GM12878 (cell line): ENCODE measurements at regions not wholly inside any gene's neighbourhood (a gene's known extent, or its start where the extent isn't known, plus 50 kb on each side); places are given as distances from the start of the nearest gene placed in this dataset.

ENCODE experiments used
- ATAC-seq: fragments of 200-7000 bp; cut with Tn5 transposase; 3 replicates; pipeline ENCODE4 v1.9.1; 2020; ENCODE audit warnings: mild to moderate bottlenecking, moderate library complexity
- BruUV-seq: library from RNA; stranded (reverse); fragments of 400-500 nt; replicated peaks from 2 replicates; lab custom pipeline; 2021; lab: Mats Ljungman, UMichigan
- CTCF ChIA-PET: fragments of 300-600 bp; sonication (Branson Sonifier 250); formaldehyde crosslinking; extraction: SDS; loops from one replicate; lab custom pipeline; 2021; ENCODE audit warnings: inconsistent platforms; lab: Yijun Ruan, JAX
- POLR2A ChIA-PET: fragments of 350-600 bp; formaldehyde crosslinking; extraction: SDS; loops from one replicate; lab custom pipeline; 2021; ENCODE audit warnings: inconsistent platforms; lab: Charles Lee
- RAD21 ChIA-PET: fragments of 300-600 bp; sonication (Branson Sonifier 250); formaldehyde crosslinking; loops from one replicate; lab custom pipeline; 2023; ENCODE audit warnings: antibody characterized with exemption; ENCODE audit not compliant: unreplicated experiment; lab: Charles Lee
- SMC1A ChIA-PET: fragments of 300-600 bp; sonication (Branson Sonifier 250); formaldehyde crosslinking; loops from one replicate; lab custom pipeline; 2023; ENCODE audit not compliant: unreplicated experiment, uncharacterized antibody; lab: Charles Lee
- DNase-seq: peaks from one replicate; pipeline ENCODE4 v3.0.0-alpha.2; 2011; ENCODE audit warnings: low read depth, low spot score
- FAIRE-seq: peaks from 3 replicates; lab custom pipeline; 2011; peaks lifted over from hg19 to GRCh38; lab: Jason Lieb, UNC
- H2AFZ ChIP-seq: 2 replicates; pipeline ENCODE4 v1.6.0; 2011; ENCODE audit warnings: low read depth, low read length, control low read depth; ENCODE audit not compliant: control insufficient read depth
- H3K27ac ChIP-seq: 2 replicates; pipeline ENCODE4 v1.5.1; 2011; ENCODE audit warnings: control low read depth; ENCODE audit not compliant: control insufficient read depth, insufficient read depth
- H3K27me3 ChIP-seq, 2 experiments: replicated peaks in 1 of 2; 2 replicates each; pipeline versions ENCODE4 v1.6.0 to v1.6.1; 2011; ENCODE audit warnings: low read length in 1 of 2; ENCODE audit not compliant: control insufficient read depth in 2 of 2, insufficient read depth in 2 of 2
- H3K36me3 ChIP-seq, 2 experiments: 2 replicates each; pipeline ENCODE4 v1.5.1; 2011; ENCODE audit warnings: low read length in 1 of 2; ENCODE audit not compliant: control insufficient read depth in 2 of 2, insufficient read depth in 2 of 2
- H3K4me1 ChIP-seq: 2 replicates; pipeline ENCODE4 v1.6.1; 2011; ENCODE audit warnings: mild to moderate bottlenecking, low read length, moderate library complexity, mixed read lengths; ENCODE audit not compliant: control insufficient read depth, insufficient read depth
- H3K4me2 ChIP-seq: 2 replicates; pipeline ENCODE4 v1.6.0; 2011; ENCODE audit warnings: control low read depth; ENCODE audit not compliant: control insufficient read depth, insufficient read depth
- H3K4me3 ChIP-seq: fragments of 200-600 bp; sonication (generic); 2 replicates; pipeline ENCODE4 v1.5.1; 2016
- H3K79me2 ChIP-seq: 2 replicates; pipeline ENCODE4 v1.6.0; 2011; ENCODE audit warnings: low read length; ENCODE audit not compliant: control insufficient read depth, insufficient read depth
- H3K9ac ChIP-seq: 2 replicates; pipeline ENCODE4 v1.8.0; 2011; ENCODE audit warnings: low read length, control low read depth, mixed read lengths; ENCODE audit not compliant: control insufficient read depth, insufficient read depth
- H3K9me3 ChIP-seq: replicated peaks from 3 replicates; pipeline ENCODE4 v1.5.1; 2011; ENCODE audit warnings: mild to moderate bottlenecking, low read length; ENCODE audit not compliant: control insufficient read depth, insufficient read depth
- H4K20me1 ChIP-seq: 2 replicates; pipeline ENCODE4 v1.6.0; 2011; ENCODE audit not compliant: control insufficient read depth, insufficient read depth
- E2F4 ChIP-seq: IDR thresholded peaks from 2 replicates; pipeline ENCODE4 v1.6.1; 2012; ENCODE audit warnings: low read depth, low read length, improper control_type of control experiment
- MYB ChIP-seq: fragments of 150-350 bp; IDR thresholded peaks from 2 replicates; pipeline ENCODE4 v1.6.1; 2014; ENCODE audit warnings: mild to moderate bottlenecking, low read depth, low read length, borderline replicate concordance
- PRDM15 ChIP-seq: fragments of 450-650 bp; formaldehyde crosslinking; IDR thresholded peaks from 2 replicates; pipeline ENCODE4 v1.4.0; 2020; ENCODE audit warnings: mild to moderate bottlenecking, moderate library complexity
- RAD21 ChIP-seq: IDR thresholded peaks from 2 replicates; pipeline ENCODE4 v1.6.1; 2011; ENCODE audit warnings: mild to moderate bottlenecking, low read depth, low read length, moderate library complexity; ENCODE audit not compliant: insufficient read depth
- RAD51 ChIP-seq: fragments of 450-650 bp; IDR thresholded peaks from 2 replicates; pipeline ENCODE4 v1.6.1; 2016; ENCODE audit warnings: moderate library complexity, mild to moderate bottlenecking, inconsistent platforms
- SMARCA5 ChIP-seq: fragments of 450-650 bp; IDR thresholded peaks from 2 replicates; pipeline ENCODE4 v1.6.1; 2017; ENCODE audit warnings: mild to moderate bottlenecking
- SPI1 ChIP-seq: IDR thresholded peaks from 2 replicates; pipeline ENCODE4 v1.6.1; 2011; ENCODE audit warnings: low read depth, mild to moderate bottlenecking, low read length, moderate library complexity, borderline replicate concordance; ENCODE audit not compliant: insufficient read depth
- SREBF1 ChIP-seq: IDR thresholded peaks from 2 replicates; pipeline ENCODE4 v1.6.1; 2012; ENCODE audit warnings: mild to moderate bottlenecking, low read length
- STAT1 ChIP-seq: fragments of 450-650 bp; conservative IDR thresholded peaks from 2 replicates; pipeline ENCODE4 v1.6.1; 2014; ENCODE audit warnings: antibody characterized with exemption, mild to moderate bottlenecking
- WGBS: methylation state at CpG from one replicate; pipeline ENCODE4 v1.1.6; 2016; ENCODE audit warnings: low lambda C conversion rate; ENCODE audit not compliant: insufficient replicate concordance, insufficient coverage; ENCODE audit errors: missing lambda C conversion rate; 5-methylcytosine and 5-hydroxymethylcytosine counted together
- in situ Hi-C: fragments of 300-500 bp; cut with MboI; formaldehyde crosslinking; loops from 9 replicates; pipeline ENCODE4 v1.14.3; 2018; ENCODE audit warnings: mixed read lengths
- intact Hi-C: fragments of 100-400 bp; cut with micrococcal nuclease; formaldehyde crosslinking; loops from one replicate; pipeline ENCODE4 v1.14.2; 2022; ENCODE audit not compliant: unreplicated experiment
- TF ChIP-seq, protein P1 (sequence below): fragments of 450-650 bp; IDR thresholded peaks from 2 replicates; pipeline ENCODE4 v1.6.1; 2017; ENCODE audit warnings: mild to moderate bottlenecking, moderate library complexity
- TF ChIP-seq, protein P2 (sequence below): IDR thresholded peaks from 2 replicates; pipeline ENCODE4 v1.6.1; 2011; ENCODE audit warnings: borderline replicate concordance, low read depth, mild to moderate bottlenecking, moderate library complexity, mixed read lengths, low read length; ENCODE audit not compliant: insufficient read depth; ENCODE audit errors: extremely low read length

GRCh38 chr1:8193840-8194406, 124.0 kb upstream of the SLC45A1 start:
- ATAC-seq (no peak), DNase-seq (no peak), FAIRE-seq (no peak)
- no peak overlapping the region for H3K4me3 ChIP-seq
- H3K79me2 ChIP-seq, result no peaks in the 10 kb centered on the region
- H3K36me3 ChIP-seq, result no peaks in the 10 kb centered on the region
- RAD21 ChIA-PET, result interaction anchor here (0.6 kb wide), 1 partner anchor 27 kb away, joined by 3 read pairs; no protein-coding TSS in a partner anchor
- H3K4me2 ChIP-seq, result no peak overlapping the region
- no peaks in the 10 kb centered on the region for H3K27me3 ChIP-seq
- no peak overlapping the region for H3K27ac ChIP-seq
- CTCF ChIA-PET, result interaction anchor here (2.0 kb wide), 1 partner anchor 162 kb away, joined by 5 read pairs; no protein-coding TSS in a partner anchor
- 48% methylated on average over 8 of the region's 8 CpGs for WGBS
- in situ Hi-C loops (no loop called here), intact Hi-C loops (no loop called here)
- H4K20me1 ChIP-seq, result no peaks in the 10 kb centered on the region
- SMC1A ChIA-PET, result interaction anchor here (0.7 kb wide), 1 partner anchor 53 kb away, joined by 3 read pairs; no protein-coding TSS in a partner anchor
- no peaks in the 10 kb centered on the region; the same call in 1 of the 2 replicates for H3K4me1 ChIP-seq
- no peaks in the 10 kb centered on the region for H3K9me3 ChIP-seq
- no TSS peak for BruUV-seq
- H2AFZ ChIP-seq, result no peak overlapping the region
- H3K9ac ChIP-seq, result no peak overlapping the region
- POLR2A ChIA-PET, result no interaction called here
- TF ChIP-seq E2F4, result no peak
- TF ChIP-seq SMARCA5, result no peak
- no peak for TF ChIP-seq PRDM15 (CRISPR knock-in tag)
- TF ChIP-seq STAT1, result no peak
- TF ChIP-seq RAD51, result no peak
- no peak for TF ChIP-seq MYB
- TF ChIP-seq, protein P1, sequence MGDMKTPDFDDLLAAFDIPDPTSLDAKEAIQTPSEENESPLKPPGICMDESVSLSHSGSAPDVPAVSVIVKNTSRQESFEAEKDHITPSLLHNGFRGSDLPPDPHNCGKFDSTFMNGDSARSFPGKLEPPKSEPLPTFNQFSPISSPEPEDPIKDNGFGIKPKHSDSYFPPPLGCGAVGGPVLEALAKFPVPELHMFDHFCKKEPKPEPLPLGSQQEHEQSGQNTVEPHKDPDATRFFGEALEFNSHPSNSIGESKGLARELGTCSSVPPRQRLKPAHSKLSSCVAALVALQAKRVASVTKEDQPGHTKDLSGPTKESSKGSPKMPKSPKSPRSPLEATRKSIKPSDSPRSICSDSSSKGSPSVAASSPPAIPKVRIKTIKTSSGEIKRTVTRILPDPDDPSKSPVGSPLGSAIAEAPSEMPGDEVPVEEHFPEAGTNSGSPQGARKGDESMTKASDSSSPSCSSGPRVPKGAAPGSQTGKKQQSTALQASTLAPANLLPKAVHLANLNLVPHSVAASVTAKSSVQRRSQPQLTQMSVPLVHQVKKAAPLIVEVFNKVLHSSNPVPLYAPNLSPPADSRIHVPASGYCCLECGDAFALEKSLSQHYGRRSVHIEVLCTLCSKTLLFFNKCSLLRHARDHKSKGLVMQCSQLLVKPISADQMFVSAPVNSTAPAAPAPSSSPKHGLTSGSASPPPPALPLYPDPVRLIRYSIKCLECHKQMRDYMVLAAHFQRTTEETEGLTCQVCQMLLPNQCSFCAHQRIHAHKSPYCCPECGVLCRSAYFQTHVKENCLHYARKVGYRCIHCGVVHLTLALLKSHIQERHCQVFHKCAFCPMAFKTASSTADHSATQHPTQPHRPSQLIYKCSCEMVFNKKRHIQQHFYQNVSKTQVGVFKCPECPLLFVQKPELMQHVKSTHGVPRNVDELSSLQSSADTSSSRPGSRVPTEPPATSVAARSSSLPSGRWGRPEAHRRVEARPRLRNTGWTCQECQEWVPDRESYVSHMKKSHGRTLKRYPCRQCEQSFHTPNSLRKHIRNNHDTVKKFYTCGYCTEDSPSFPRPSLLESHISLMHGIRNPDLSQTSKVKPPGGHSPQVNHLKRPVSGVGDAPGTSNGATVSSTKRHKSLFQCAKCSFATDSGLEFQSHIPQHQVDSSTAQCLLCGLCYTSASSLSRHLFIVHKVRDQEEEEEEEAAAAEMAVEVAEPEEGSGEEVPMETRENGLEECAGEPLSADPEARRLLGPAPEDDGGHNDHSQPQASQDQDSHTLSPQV, result no peak
- no peak for TF ChIP-seq RAD21
- TF ChIP-seq, protein P2, sequence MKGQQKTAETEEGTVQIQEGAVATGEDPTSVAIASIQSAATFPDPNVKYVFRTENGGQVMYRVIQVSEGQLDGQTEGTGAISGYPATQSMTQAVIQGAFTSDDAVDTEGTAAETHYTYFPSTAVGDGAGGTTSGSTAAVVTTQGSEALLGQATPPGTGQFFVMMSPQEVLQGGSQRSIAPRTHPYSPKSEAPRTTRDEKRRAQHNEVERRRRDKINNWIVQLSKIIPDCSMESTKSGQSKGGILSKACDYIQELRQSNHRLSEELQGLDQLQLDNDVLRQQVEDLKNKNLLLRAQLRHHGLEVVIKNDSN, result no peak
- no peak for TF ChIP-seq SPI1
- no peak for TF ChIP-seq SREBF1
